ENCODE measurements at regions not wholly inside any gene's neighbourhood (a gene's known extent, or its start where the extent isn't known, plus 50 kb on each side); places are given as distances from the start of the nearest gene placed in this dataset.

DNA sequence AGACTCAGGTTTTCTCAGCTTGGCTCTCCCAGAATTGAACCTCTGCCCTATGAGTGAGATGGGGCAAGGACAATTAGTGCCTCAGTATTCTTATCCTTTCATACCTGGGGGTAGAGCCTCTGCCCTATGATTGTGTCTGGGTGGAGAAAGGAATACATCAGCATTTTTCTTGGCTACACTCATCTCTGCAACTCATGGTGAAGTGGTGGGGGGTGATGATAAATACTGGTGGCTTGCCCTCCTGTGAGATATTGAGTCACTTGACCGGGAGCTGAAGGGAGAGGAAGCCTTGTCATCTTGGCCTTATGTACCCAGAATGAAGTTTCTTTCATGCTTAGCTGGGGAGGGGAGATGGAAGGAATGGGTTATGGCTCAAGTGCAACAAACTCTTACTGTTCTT is 71.3 kb upstream of the ENOX2 start:
- DNase-seq (ENCODE audit: low read depth) = no peak

- DNase-seq (ENCODE audit: low read depth) = peak; percentile 11
These were observed 72.9 kb upstream of the ENOX2 start for GRCh38 chrX:130975947-130976346.

GRCh38 chrX:130981836-130982235 is 76.3 kb upstream of the ARHGAP36 start:
- no peak for DNase-seq (ENCODE audit: low read depth)

GRCh38 chrX:130984782-130985181 is 73.4 kb upstream of the ARHGAP36 start:
- no peak for DNase-seq (ENCODE audit: low read depth)

DNA sequence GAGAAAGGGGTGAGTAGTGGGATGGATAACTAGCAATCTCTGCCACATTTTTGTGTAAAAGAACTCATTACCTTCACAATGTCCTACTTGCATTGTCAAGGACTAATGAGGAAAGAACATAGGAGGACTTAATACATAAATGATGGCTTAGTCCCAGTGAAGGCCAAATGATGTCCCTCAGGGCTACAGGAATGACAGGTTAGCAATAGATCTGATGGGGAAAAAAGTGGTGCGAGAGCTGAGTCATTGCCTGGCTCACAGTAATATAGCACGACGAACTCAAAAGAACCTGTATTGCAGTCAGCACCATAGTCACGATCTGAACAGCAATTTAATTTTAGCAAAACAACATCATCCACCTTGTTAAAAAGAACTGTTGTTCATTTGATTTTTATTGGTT is 70.9 kb upstream of the ARHGAP36 start:
- DNase-seq (ENCODE audit: low read depth) = no peak

- no peak for DNase-seq (ENCODE audit: low read depth)
These were observed 67.4 kb upstream of the ARHGAP36 start for GRCh38 chrX:130990723-130991122.

DNA sequence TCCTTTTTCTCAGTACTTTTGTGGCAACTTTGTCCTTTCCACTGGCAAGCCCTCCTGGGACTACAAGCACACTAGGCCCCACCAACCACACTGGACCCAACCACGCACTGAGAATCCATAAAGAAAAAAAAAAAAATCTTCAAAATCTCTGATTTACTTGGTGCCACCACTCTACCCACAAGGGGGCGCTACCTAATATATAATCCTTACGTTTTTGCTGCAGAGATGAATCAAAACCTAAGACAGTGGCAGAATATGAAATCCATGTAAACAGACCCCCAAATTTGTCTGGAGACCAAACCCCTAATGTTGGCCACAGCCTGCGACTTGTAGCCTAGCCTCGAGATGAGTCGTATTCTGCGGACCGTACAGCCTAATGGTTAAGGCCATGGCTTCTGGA is 63.5 kb upstream of the ARHGAP36 start:
- DNase-seq (ENCODE audit: low read depth) = no peak

GRCh38 chrX:130995439-130995838 is 62.7 kb upstream of the ARHGAP36 start:
- DNase-seq (ENCODE audit: low read depth) = no peak

GRCh38 chrX:130997314-130997713 is 60.8 kb upstream of the ARHGAP36 start:
- DNase-seq (ENCODE audit: low read depth) = no peak

GRCh38 chrX:130999360-130999759 is 58.8 kb upstream of the ARHGAP36 start:
- DNase-seq (ENCODE audit: low read depth) = no peak

All from GM04504 (cell line).